ENCODE measurements at regions not wholly inside any gene's neighbourhood (a gene's known extent, or its start where the extent isn't known, plus 50 kb on each side); places are given as distances from the start of the nearest gene placed in this dataset.

DNA sequence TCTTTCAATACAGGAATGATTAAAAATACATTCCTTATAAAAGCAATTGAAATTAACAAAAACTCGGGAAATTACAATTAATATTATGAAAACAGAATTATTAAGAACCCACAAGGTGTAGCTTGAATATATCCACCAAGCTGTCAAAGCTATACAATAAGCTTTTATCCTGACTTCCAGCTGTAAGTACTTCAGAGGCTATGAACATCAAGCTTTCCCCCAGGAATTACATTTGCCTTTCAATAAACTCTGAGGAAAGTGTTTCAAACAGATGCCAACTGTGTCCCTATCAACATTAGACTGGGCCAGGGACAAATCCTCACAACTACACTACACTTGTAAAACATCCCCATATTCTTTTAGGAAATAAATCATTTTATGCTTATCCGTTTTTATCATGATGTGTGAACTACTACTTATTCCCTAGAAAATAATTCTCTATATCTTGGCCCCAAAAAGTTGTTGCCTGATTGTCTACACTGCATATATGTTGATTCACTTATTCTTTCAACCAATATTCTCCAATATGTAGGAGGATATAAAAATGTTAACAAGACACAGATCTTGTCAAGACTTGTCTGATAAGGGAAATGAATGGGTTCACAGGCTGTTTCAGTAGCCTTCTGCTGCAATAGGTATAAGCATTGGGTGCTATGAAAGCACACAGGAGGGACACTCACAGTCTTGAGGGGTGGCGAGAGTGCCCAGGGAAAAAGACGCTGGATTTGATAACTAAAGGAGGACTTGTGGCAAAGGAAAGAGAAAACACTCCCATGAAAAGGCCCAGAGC is 494.1 kb downstream of the CENPC start:
- intact Hi-C loops (cut with micrococcal nuclease), result no loop called here

DNA sequence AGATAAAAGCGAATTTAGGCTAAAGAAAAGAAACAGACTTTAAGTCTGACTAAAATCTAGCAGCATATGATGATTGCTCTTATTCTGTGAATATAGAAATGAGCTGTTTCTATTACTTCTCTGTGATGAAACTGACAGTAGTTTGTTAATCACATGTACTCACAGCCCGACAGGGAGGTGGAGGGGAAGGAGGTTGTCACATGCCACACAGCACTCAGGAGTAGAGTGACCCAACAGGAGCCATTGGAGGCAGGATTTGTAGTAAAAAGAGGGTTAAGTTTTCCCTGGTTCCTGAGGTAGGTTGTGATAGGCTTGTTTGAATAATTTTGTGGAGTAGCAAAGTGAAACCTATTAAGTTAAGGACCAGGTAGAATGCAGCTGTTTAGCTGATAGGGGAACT is 495.9 kb downstream of the CENPC start:
- intact Hi-C loops (cut with micrococcal nuclease), result no loop called here

- intact Hi-C loops (cut with micrococcal nuclease), result no loop called here
Measured at GRCh38 chr4:67048530-67048929, 496.8 kb downstream of the CENPC start.

- intact Hi-C loops (cut with micrococcal nuclease), result no loop called here
Measured at GRCh38 chr4:67040315-67040714, 505.0 kb downstream of the CENPC start.

DNA sequence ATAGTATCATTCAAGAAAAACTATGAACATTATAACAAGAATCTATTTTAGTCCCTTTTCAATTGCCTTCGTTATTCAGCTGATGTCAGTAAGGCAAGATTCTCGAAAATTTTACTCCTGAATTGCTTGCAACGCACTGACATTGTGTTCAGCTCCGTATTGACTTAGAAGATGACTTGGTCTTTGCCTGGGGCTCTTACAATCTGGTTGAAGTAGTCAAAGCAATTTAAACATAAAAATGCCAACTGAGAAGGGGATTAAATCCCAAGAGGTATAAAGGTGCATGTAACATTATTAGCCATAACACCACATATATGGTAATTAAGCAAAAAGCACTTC is 507.1 kb downstream of the CENPC start:
- intact Hi-C loops (cut with micrococcal nuclease), result no loop called here

DNA sequence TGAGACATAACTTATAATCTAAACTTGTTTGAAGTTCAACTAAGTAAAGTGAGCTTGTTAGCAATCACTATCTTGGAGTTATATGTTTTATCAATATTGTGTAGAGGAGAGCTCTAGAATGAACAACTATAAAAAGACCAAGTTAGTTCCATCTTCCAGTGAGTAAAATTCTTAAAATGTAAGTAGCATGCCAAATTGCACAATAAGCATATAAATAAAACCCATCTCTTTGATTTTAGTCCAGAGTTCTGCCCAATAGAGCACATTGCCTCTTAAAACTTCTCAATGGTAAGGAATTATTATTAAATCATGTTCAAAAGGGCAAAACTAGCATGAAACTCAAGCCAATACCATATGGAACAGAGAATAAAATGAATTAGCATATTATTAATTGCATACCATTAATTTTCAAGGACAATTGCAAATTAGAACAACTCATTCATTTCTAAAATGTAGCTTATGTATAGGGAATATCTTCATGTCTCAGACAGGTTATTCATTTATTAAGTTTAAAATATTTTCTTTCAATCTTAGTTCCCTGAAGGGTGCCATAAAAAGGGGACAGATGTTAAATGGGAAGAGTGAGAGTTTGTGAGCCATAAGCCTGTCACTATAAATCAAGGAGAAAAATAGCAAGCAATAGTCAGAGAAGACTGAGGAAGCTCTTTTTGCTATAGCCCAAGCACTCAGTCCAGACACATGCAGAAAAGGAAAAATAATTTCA is 507.6 kb downstream of the CENPC start:
- intact Hi-C loops (cut with micrococcal nuclease), result no loop called here

DNA sequence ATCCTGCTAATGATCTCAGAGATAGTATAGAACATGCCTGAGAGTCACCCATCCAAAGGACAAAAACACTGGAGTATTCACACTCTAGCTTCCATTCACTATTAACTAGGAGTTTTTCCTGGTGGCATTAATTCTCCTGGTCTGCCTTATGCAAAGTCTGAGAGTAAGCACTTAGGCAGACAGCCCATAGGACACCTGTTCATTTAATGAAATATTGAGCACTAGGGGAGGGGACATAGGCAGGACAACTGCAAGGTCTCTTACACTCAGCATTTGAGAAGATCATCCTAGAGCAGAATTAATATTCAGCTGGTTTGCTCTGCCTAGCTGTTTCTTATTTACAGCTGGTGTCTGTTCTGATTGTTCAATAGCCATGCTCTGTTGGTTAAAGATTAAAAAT is 508.5 kb downstream of the CENPC start:
- intact Hi-C loops (cut with micrococcal nuclease), result no loop called here

DNA sequence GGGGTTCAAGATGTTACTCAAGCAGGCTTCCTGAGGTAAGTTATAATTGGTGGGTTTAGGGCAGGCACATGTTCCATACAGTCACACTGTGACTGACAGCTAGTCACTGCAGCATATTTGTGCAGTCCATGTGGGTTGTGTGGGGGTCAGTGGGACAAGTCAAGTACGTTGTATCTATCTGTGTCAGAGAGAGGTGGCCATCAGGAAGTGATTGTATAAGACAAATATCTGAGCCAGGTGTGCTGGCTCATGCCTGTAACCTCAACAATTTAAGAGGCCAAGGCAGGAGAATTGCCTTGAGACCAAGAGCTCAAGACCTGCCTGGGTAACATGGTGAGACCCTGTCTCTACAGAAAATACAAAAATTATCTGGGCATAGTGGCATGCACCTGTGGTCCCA is 509.3 kb downstream of the CENPC start:
- intact Hi-C loops (cut with micrococcal nuclease), result no loop called here

DNA sequence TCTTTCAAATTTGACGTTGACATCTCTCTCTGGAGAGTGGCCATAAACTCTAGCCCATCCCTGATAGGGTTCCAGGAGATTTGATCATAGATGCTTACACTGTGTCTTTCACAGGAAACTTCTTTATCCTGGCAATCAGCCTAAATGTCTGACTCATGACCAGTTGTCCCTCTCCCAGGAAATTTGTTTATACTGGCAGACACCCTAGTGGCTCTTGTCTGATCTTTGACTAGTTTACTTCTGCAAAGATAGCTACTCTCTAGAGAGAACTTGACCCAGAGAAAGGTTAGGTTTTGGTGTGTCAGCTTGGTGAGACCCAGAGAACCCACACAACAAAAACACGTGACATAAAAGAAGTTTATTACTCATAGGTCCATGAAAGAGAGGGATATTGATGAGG is 509.8 kb downstream of the CENPC start:
- intact Hi-C loops (cut with micrococcal nuclease), result no loop called here

DNA sequence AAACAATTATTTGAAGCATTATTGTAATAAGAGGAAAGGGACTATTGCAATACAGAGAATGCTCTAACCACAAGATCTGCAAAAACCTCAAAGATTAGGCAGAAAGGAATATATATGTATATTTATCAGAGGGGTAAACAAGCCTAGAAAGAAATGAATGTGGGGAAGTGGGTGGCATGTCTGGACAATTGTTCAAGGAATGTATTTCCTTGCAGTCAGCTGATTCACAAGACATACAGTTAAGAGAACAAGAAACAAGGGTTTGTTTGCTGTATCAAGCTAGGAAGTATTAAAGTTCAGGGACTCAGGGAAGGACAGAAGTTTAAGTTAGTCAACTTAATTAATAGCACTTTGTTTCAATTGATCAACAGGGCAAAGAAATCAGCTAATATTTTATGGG is 514.7 kb downstream of the CENPC start:
- intact Hi-C loops (cut with micrococcal nuclease), result no loop called here

DNA sequence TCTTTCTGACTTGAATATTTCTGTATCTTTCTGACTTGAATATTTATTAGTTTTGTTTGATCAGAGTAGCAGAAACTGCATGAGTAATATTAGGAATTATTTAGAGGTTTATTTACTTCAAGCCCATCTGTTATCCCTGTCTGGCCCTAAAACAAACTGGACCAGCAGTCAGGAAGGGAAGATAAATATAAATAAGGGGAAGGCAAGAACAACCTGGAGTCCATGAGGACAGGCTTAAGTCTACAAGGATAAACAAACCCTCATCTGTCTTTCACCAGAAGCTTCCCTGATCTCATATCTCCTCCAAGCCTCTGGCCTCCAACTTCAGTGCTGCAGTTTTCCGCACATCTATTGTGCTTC is 524.9 kb downstream of the CENPC start:
- intact Hi-C loops (cut with micrococcal nuclease), result no loop called here

DNA sequence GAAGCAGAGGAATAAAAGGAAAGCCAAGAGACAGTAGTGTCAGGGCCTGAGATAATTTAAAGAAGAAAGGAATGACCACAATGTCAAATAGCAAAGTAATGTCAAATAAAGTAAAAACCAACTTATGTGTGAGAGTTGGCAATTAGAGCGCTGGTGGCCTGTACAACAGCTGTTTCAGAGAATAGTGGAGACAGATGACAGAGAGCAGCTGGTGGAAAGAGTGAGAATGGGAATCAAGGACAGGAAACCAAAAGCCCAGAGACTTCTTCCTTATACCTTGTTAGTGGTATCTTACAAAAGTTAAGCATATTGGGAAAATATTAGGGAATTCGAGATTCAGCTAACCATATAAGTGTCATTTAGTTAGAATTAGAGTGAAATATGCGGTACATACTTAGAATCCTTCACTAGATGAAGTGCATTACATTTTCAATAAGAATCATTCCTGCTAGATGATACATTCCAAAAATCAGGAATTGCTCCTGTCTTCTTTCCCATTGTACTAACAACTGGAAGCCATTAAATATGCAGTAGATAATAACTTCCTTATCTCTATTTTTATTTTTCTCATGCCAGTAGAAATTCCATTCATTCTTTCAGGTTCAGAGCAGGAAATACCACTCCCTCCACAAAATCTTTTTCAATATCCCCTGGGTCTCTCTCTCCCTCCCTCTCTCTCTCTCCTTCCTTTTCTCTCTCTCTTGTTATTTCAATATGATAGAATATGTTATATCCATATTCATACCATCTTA is 525.4 kb downstream of the CENPC start:
- intact Hi-C loops (cut with micrococcal nuclease), result no loop called here

- intact Hi-C loops (cut with micrococcal nuclease), result no loop called here
Measured at GRCh38 chr4:67014592-67014991, 530.7 kb downstream of the CENPC start.

- intact Hi-C loops (cut with micrococcal nuclease), result no loop called here
Measured at GRCh38 chr4:67006791-67007190, 538.5 kb downstream of the CENPC start.

GRCh38 chr4:66991521-66991920 is 553.8 kb downstream of the CENPC start:
- intact Hi-C loops (cut with micrococcal nuclease), result no loop called here

DNA sequence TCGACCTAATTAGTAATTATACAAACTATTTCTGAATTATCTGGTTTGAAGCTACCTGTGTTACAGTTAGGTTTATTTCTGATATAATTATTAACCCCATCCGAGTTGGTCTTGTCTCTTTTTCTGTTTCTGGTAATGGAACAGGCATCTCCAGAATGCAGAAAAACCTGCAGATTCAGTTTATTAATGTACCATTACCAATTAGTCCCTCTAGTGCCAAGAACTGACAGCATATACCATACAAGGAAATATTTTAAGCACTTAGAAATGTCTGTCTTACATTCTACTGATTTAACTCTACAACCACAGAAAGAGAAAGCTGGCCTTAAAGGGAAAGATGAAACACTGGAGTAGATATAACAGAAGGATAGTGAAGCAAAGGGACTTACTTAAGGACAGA is 570.6 kb downstream of the CENPC start:
- intact Hi-C loops (cut with micrococcal nuclease), result no loop called here

- intact Hi-C loops (cut with micrococcal nuclease), result no loop called here
Measured at GRCh38 chr4:66972087-66972486, 573.2 kb downstream of the CENPC start.

DNA sequence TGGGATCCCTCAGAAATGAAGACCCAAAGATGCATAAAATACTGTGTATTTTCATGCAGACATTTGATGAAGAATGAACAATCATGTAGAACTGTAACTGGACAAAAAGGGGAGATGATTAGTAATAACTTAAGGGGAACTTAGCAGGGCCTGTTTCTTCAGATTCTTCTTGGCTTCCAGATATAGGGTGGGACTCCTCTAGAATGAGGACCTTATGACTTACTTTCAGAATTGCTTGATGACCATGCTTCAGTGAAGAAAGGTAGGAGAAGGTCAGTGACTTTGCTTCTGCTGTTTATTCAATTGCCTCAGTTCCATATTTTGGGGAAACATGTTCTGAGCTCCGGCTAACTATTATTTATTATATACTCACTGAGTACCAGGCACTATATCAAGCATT is 580.8 kb downstream of the CENPC start:
- intact Hi-C loops (cut with micrococcal nuclease), result no loop called here

DNA sequence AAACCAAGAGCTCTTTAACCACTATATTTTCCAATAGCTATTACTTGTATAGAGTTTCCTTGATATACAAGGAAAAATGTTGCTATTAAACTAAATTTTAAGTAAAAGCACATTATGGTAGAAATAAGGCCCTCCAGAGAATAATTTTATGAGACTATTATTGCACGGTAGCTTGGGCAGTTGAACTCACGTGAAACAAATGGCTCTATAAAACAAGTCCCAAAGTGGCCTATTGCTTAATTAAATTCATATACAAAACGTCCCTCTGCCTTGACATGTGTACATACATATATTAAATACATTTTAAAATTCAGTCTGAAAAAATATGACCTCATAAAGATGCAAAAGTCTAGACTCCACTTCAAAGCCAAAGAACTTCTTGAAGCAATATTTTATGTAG is 582.2 kb downstream of the CENPC start:
- intact Hi-C loops (cut with micrococcal nuclease), result no loop called here

- intact Hi-C loops (cut with micrococcal nuclease), result no loop called here
Measured at GRCh38 chr4:66959207-66959606, 586.1 kb downstream of the CENPC start.

DNA sequence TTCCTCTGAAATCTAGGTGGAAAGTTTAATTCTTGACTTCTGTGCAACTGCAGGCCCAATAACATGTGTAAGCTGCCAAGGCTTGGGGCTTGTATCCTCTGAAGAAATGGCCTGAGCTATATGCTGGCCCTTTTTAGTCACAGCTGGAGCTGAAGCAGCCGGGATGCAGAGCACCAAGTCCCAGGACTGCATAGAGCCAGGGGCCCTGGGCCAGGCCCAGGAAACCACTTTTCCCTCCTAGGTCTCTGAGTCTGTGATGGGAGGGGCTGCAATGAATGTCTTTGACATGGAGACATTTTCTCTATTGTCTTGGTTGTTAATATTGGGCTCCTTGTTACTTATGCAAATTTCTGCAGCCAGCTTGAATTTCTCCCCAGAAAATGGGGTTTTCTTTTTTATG is 588.5 kb downstream of the CENPC start:
- intact Hi-C loops (cut with micrococcal nuclease), result no loop called here

- intact Hi-C loops (cut with micrococcal nuclease), result no loop called here
Measured at GRCh38 chr4:66956426-66956825, 588.9 kb downstream of the CENPC start.

- intact Hi-C loops (cut with micrococcal nuclease), result no loop called here
Measured at GRCh38 chr4:66955784-66956183, 589.5 kb downstream of the CENPC start.
